ENCODE measurements at regions not wholly inside any gene's neighbourhood (a gene's known extent, or its start where the extent isn't known, plus 50 kb on each side); places are given as distances from the start of the nearest gene placed in this dataset.

- peaks cover 1% of the 10 kb centered on the region for H3K4me1 Mint-ChIP-seq (ENCODE audit: low read depth, unreplicated experiment)
- TF ChIP-seq CTCF (IDR thresholded peaks at IDR 0.05; ENCODE audit: insufficient read depth in 1 of 2, low read depth in 1 of 2, low read length in 1 of 2, severe bottlenecking in 1 of 2, unreplicated experiment in 1 of 2) = no peak
- POLR2A ChIA-PET = no interaction called here
These were observed 414.9 kb upstream of the PITX2 start for GRCh38 chr4:111037591-111038360.

GRCh38 chr4:111040904-111041303, 418.0 kb upstream of the PITX2 start:
- H3K36me3 ChIP-seq (ENCODE audit: control insufficient read depth, insufficient read depth, low read length) = no peaks in the 10 kb centered on the region
- no peak for DNase-seq
- Mint-ChIP-seq H3K27me3 (ENCODE audit: insufficient read depth, unreplicated experiment) (no peaks in the 10 kb centered on the region), H3K27ac (ENCODE audit: unreplicated experiment) (no peak overlapping the region), H3K4me3 (ENCODE audit: unreplicated experiment) (no peak overlapping the region), H3K9me3 (ENCODE audit: unreplicated experiment) (no peaks in the 10 kb centered on the region), H3K4me1 (ENCODE audit: low read depth, unreplicated experiment) (peaks cover 7% of the 10 kb centered on the region), H3K36me3 (ENCODE audit: insufficient read depth, unreplicated experiment) (no peaks in the 10 kb centered on the region)
- no peaks in the 10 kb centered on the region for H3K27me3 ChIP-seq (replicated peaks; ENCODE audit: control insufficient read depth, insufficient read depth, low read length)
- H3K4me1 ChIP-seq = no peaks in the 10 kb centered on the region
- no peak overlapping the region for H3K4me3 ChIP-seq (ENCODE audit: low read depth, low read length)
- H3K9me3 ChIP-seq = no peaks in the 10 kb centered on the region
- no TSS peak for BruUV-seq (replicated peaks)
- intact Hi-C loops (cut with micrococcal nuclease; ENCODE audit: unreplicated experiment) = no loop called here
- no peak for TF ChIP-seq CTCF (IDR thresholded peaks at IDR 0.05; ENCODE audit: insufficient read depth in 1 of 2, low read depth in 1 of 2, low read length in 1 of 2, severe bottlenecking in 1 of 2, unreplicated experiment in 1 of 2)
- POLR2A ChIA-PET = no interaction called here
- CTCF ChIA-PET = no interaction called here

More at GRCh38 chr4:111037591-111038360, 414.9 kb upstream of the PITX2 start:
- H3K27me3 ChIP-seq (replicated peaks; ENCODE audit: control insufficient read depth, insufficient read depth, low read length) = no peaks in the 10 kb centered on the region
- CTCF ChIA-PET = no interaction called here
- intact Hi-C loops (cut with micrococcal nuclease; ENCODE audit: unreplicated experiment) = no loop called here
- DNase-seq = no peak
- no peaks in the 10 kb centered on the region for H3K9me3 ChIP-seq
- H3K4me3 Mint-ChIP-seq (ENCODE audit: unreplicated experiment) = no peak overlapping the region
- no peaks in the 10 kb centered on the region for H3K36me3 Mint-ChIP-seq (ENCODE audit: insufficient read depth, unreplicated experiment)
- no peaks in the 10 kb centered on the region for H3K27me3 Mint-ChIP-seq (ENCODE audit: insufficient read depth, unreplicated experiment)
- no peak overlapping the region for H3K4me3 ChIP-seq (ENCODE audit: low read depth, low read length)
- no peak overlapping the region for H3K27ac Mint-ChIP-seq (ENCODE audit: unreplicated experiment)
- no peaks in the 10 kb centered on the region for H3K4me1 ChIP-seq
- H3K36me3 ChIP-seq (ENCODE audit: control insufficient read depth, insufficient read depth, low read length) = no peaks in the 10 kb centered on the region
- H3K9me3 Mint-ChIP-seq (ENCODE audit: unreplicated experiment) = no peaks in the 10 kb centered on the region
- no TSS peak for BruUV-seq (replicated peaks)

- peaks cover 7% of the 10 kb centered on the region for H3K4me1 Mint-ChIP-seq (ENCODE audit: low read depth, unreplicated experiment)
- H3K27me3 Mint-ChIP-seq (ENCODE audit: insufficient read depth, unreplicated experiment) = no peaks in the 10 kb centered on the region
- ChIA-PET CTCF (no interaction called here), POLR2A (no interaction called here)
- H3K27ac Mint-ChIP-seq (ENCODE audit: unreplicated experiment) = no peak overlapping the region
- TF ChIP-seq CTCF (IDR thresholded peaks at IDR 0.05; ENCODE audit: insufficient read depth in 1 of 2, low read depth in 1 of 2, low read length in 1 of 2, severe bottlenecking in 1 of 2, unreplicated experiment in 1 of 2) = no peak
- no peak overlapping the region for H3K4me3 Mint-ChIP-seq (ENCODE audit: unreplicated experiment)
- Histone ChIP-seq H3K4me1 (no peaks in the 10 kb centered on the region), H3K36me3 (ENCODE audit: control insufficient read depth, insufficient read depth, low read length) (no peaks in the 10 kb centered on the region), H3K9me3 (no peaks in the 10 kb centered on the region), H3K4me3 (ENCODE audit: low read depth, low read length) (no peak overlapping the region), H3K27me3 (replicated peaks; ENCODE audit: control insufficient read depth, insufficient read depth, low read length) (no peaks in the 10 kb centered on the region)
- intact Hi-C loops (cut with micrococcal nuclease; ENCODE audit: unreplicated experiment) = no loop called here
- no peaks in the 10 kb centered on the region for H3K36me3 Mint-ChIP-seq (ENCODE audit: insufficient read depth, unreplicated experiment)
- no peak for DNase-seq
- no TSS peak for BruUV-seq (replicated peaks)
- no peaks in the 10 kb centered on the region for H3K9me3 Mint-ChIP-seq (ENCODE audit: unreplicated experiment)
These were observed 420.4 kb upstream of the PITX2 start for GRCh38 chr4:111043286-111043685.
